ENCODE measurements at regions not wholly inside any gene's neighbourhood (a gene's known extent, or its start where the extent isn't known, plus 50 kb on each side); places are given as distances from the start of the nearest gene placed in this dataset.

DNA sequence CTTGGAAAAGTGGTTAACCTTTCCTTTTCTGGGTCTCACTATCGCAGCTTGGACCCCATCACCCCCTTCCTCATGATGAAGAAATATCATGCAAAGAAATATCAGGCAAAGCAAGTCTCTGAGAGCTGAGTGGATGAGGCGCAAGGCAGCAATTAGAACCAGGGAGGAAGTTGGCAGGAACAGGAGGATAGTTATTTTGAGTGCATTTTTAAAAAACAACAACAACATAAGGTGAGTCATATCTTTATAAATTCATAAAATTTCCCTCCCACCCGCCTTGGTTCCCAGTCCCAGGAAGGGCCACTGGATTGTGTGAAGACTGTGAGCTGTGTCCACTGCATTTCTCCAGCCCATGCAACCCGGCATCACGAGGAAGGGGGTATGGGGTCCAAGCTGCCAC lies 316.9 kb upstream of the TLE3 start:
- no peaks in the 10 kb centered on the region for H3K4me1 ChIP-seq (ENCODE audit: control insufficient read depth, extremely low read depth, insufficient read depth, low read length)
- H3K27me3 ChIP-seq (ENCODE audit: control insufficient read depth, insufficient read depth, low read length): peaks cover 15% of the 10 kb centered on the region
- TF ChIP-seq, protein P1, sequence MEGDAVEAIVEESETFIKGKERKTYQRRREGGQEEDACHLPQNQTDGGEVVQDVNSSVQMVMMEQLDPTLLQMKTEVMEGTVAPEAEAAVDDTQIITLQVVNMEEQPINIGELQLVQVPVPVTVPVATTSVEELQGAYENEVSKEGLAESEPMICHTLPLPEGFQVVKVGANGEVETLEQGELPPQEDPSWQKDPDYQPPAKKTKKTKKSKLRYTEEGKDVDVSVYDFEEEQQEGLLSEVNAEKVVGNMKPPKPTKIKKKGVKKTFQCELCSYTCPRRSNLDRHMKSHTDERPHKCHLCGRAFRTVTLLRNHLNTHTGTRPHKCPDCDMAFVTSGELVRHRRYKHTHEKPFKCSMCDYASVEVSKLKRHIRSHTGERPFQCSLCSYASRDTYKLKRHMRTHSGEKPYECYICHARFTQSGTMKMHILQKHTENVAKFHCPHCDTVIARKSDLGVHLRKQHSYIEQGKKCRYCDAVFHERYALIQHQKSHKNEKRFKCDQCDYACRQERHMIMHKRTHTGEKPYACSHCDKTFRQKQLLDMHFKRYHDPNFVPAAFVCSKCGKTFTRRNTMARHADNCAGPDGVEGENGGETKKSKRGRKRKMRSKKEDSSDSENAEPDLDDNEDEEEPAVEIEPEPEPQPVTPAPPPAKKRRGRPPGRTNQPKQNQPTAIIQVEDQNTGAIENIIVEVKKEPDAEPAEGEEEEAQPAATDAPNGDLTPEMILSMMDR (conservative IDR thresholded peaks at IDR 0.05 in 1 of 2, IDR thresholded peaks at IDR 0.05 in 1 of 2; ENCODE audit: low read depth in 1 of 2, low read length in 2 of 2): no peak
- TF ChIP-seq EZH2 (IDR thresholded peaks at IDR 0.05; ENCODE audit: low read length, missing control alignments): no peak
- H3K27ac ChIP-seq (ENCODE audit: insufficient read depth, low read length): no peak overlapping the region
- no peak overlapping the region for H2AFZ ChIP-seq (ENCODE audit: low read length)
- H3K79me2 ChIP-seq (ENCODE audit: control insufficient read depth, insufficient read depth, low read length): no peaks in the 10 kb centered on the region
- no peaks in the 10 kb centered on the region for H4K20me1 ChIP-seq (ENCODE audit: control insufficient read depth, extremely low read depth, insufficient read depth, low read length)
- no peaks in the 10 kb centered on the region for H3K9me3 ChIP-seq (ENCODE audit: control insufficient read depth, insufficient read depth, low read depth, low read length)
- no peak for DNase-seq (ENCODE audit: low read depth in 2 of 2)
- H3K9ac ChIP-seq (ENCODE audit: insufficient read depth, low read length): no peak overlapping the region
- H3K4me3 ChIP-seq (replicated peaks in 1 of 4; ENCODE audit: control extremely low read depth in 1 of 4, insufficient read depth in 1 of 4, low read depth in 3 of 4, low read length in 4 of 4): no peak overlapping the region
- no peaks in the 10 kb centered on the region for H3K36me3 ChIP-seq (ENCODE audit: control insufficient read depth, insufficient read depth, low read length)
- no peak overlapping the region for H3K4me2 ChIP-seq (ENCODE audit: extremely low read depth, insufficient read depth, low read length)

DNA sequence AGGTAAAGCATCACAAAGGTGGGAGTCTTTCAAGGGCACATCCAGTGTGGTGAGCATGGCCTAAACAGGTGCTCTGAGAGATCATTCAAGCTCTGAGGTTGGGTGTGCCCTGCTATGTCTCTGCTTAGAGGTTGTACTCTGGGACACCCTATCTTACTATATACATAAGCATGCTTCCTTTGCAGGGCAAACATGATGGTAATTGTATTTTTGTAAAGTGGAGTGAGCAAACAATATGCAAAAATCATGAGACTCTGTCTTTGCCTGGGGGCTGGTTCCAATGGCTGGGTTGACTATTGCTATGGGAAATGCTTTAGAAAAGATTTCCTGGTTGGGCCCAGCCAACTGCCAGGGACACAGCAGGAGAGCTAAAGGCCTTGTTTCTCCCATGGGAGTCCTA lies 315.1 kb upstream of the TLE3 start:
- Histone ChIP-seq H3K4me2 (ENCODE audit: extremely low read depth, insufficient read depth, low read length) (no peak overlapping the region), H3K36me3 (ENCODE audit: control insufficient read depth, insufficient read depth, low read length) (no peaks in the 10 kb centered on the region), H3K9me3 (ENCODE audit: control insufficient read depth, insufficient read depth, low read depth, low read length) (no peaks in the 10 kb centered on the region), H3K27ac (ENCODE audit: insufficient read depth, low read length) (no peak overlapping the region), H3K27me3 (ENCODE audit: control insufficient read depth, insufficient read depth, low read length) (peaks cover 18% of the 10 kb centered on the region), H3K4me1 (ENCODE audit: control insufficient read depth, extremely low read depth, insufficient read depth, low read length) (no peaks in the 10 kb centered on the region), H3K4me3 (replicated peaks in 1 of 4; ENCODE audit: control extremely low read depth in 1 of 4, insufficient read depth in 1 of 4, low read depth in 3 of 4, low read length in 4 of 4) (no peak overlapping the region), H4K20me1 (ENCODE audit: control insufficient read depth, extremely low read depth, insufficient read depth, low read length) (no peaks in the 10 kb centered on the region), H3K79me2 (ENCODE audit: control insufficient read depth, insufficient read depth, low read length) (no peaks in the 10 kb centered on the region), H3K9ac (ENCODE audit: insufficient read depth, low read length) (no peak overlapping the region), H2AFZ (ENCODE audit: low read length) (no peak overlapping the region)
- no peak for DNase-seq (ENCODE audit: low read depth in 2 of 2)
- TF ChIP-seq EZH2 (IDR thresholded peaks at IDR 0.05; ENCODE audit: low read length, missing control alignments): no peak
- TF ChIP-seq, protein P1 (conservative IDR thresholded peaks at IDR 0.05 in 1 of 2, IDR thresholded peaks at IDR 0.05 in 1 of 2; ENCODE audit: low read depth in 1 of 2, low read length in 2 of 2): no peak

DNA sequence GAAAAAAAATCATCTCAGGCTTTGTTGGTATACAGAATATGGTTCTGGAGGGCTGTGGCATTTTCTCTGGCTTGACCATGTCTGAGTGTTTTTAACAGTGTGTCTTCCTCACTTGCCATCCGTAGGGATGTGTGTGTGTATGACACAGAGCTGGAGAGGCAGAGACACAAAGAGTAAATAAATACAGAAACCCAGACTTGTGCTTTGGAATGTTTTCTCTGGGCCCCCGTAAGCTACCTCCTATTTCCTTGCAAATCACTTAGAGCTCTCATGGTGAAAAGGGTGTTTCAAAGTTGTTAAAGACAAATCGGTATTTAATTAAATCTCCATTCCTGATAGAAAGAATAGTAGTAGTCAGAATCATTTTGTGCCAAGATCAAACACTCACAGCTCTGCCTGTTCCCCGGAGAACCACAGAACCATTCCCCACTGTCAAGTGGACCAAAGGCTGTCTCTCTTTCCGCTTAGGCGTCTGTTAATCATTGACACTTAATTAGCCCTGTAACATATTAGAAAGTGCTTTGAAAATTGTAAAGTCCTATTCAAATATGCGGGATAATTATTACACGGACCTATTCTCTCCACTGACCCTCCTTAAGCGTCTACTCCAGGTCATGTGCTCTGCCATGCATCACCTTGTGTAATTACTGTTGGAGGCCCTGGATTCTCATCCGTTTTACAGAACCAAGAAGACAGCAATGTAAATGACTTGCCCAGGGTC lies 313.6 kb upstream of the TLE3 start:
- no peak overlapping the region for H3K4me2 ChIP-seq (ENCODE audit: extremely low read depth, insufficient read depth, low read length)
- TF ChIP-seq EZH2 (IDR thresholded peaks at IDR 0.05; ENCODE audit: low read length, missing control alignments): no peak
- TF ChIP-seq, protein P1 (conservative IDR thresholded peaks at IDR 0.05 in 1 of 2, IDR thresholded peaks at IDR 0.05 in 1 of 2; ENCODE audit: low read depth in 1 of 2, low read length in 2 of 2): no peak
- H3K4me3 ChIP-seq (replicated peaks in 1 of 4; ENCODE audit: control extremely low read depth in 1 of 4, insufficient read depth in 1 of 4, low read depth in 3 of 4, low read length in 4 of 4): no peak overlapping the region
- H3K79me2 ChIP-seq (ENCODE audit: control insufficient read depth, insufficient read depth, low read length): no peaks in the 10 kb centered on the region
- H3K9ac ChIP-seq (ENCODE audit: insufficient read depth, low read length): no peak overlapping the region
- peaks cover 26% of the 10 kb centered on the region for H3K27me3 ChIP-seq (ENCODE audit: control insufficient read depth, insufficient read depth, low read length)
- H4K20me1 ChIP-seq (ENCODE audit: control insufficient read depth, extremely low read depth, insufficient read depth, low read length): no peaks in the 10 kb centered on the region
- H3K4me1 ChIP-seq (ENCODE audit: control insufficient read depth, extremely low read depth, insufficient read depth, low read length): no peaks in the 10 kb centered on the region
- no peak for DNase-seq (ENCODE audit: low read depth in 2 of 2)
- H3K27ac ChIP-seq (ENCODE audit: insufficient read depth, low read length): no peak overlapping the region
- H3K9me3 ChIP-seq (ENCODE audit: control insufficient read depth, insufficient read depth, low read depth, low read length): no peaks in the 10 kb centered on the region
- H3K36me3 ChIP-seq (ENCODE audit: control insufficient read depth, insufficient read depth, low read length): no peaks in the 10 kb centered on the region
- no peak overlapping the region for H2AFZ ChIP-seq (ENCODE audit: low read length)
